GM10266 (cell line): ENCODE measurements at regions not wholly inside any gene's neighbourhood (a gene's known extent, or its start where the extent isn't known, plus 50 kb on each side); places are given as distances from the start of the nearest gene placed in this dataset.
A peak's percentile ranks its signal among the peaks of the same experiment; 100 is the strongest.

Experiments
- DNase-seq: peaks from one replicate; pipeline ENCODE4 v3.0.0; 2012; ENCODE audit errors: extremely low spot score
- TF ChIP-seq, protein P1 (sequence below): IDR thresholded peaks from 2 replicates; pipeline ENCODE4 v1.5.1; 2012; ENCODE audit warnings: mild to moderate bottlenecking, low read depth; ENCODE audit not compliant: control insufficient read depth, insufficient read depth; ENCODE audit errors: missing control alignments

DNA sequence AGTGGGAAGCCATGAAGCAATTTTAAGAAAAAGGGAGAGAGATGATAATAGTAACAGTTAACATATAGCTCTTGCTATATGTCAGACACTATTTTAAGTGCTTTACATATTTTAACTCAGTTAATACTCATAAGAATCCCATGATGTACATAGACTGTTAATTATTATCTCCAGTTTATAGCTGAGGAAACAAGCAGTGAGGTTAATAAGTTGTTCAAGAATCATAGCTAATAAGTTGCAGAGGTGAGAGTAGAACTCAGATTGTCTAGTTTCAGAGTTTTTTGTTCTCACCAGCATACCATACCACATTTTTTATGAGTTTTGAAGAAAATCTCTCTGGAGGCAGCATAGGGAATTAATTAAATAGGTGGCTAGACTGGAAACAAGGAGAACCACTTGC lies 144.6 kb upstream of the MMS22L start:
- DNase-seq, result no peak
- TF ChIP-seq, protein P1, sequence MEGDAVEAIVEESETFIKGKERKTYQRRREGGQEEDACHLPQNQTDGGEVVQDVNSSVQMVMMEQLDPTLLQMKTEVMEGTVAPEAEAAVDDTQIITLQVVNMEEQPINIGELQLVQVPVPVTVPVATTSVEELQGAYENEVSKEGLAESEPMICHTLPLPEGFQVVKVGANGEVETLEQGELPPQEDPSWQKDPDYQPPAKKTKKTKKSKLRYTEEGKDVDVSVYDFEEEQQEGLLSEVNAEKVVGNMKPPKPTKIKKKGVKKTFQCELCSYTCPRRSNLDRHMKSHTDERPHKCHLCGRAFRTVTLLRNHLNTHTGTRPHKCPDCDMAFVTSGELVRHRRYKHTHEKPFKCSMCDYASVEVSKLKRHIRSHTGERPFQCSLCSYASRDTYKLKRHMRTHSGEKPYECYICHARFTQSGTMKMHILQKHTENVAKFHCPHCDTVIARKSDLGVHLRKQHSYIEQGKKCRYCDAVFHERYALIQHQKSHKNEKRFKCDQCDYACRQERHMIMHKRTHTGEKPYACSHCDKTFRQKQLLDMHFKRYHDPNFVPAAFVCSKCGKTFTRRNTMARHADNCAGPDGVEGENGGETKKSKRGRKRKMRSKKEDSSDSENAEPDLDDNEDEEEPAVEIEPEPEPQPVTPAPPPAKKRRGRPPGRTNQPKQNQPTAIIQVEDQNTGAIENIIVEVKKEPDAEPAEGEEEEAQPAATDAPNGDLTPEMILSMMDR, result no peak

DNA sequence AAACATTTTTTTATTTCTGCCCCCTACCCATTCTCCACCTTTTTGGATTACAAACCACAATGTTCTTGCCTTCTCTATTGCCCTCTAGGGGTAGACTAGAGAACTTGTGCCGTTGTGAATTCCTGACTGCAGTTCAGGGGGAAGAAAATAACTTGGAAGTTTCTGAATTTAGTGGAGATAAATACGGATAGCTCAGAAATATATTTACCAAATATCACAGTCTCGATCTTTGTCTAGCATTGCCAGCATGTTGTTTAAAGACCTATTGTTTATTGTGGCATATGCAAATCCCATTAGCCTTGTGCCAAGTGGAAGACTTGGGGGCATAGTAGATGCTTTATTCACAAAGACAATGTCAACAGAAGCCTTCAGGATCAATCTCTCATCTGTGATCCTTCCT lies 154.1 kb upstream of the MMS22L start:
- DNase-seq, result peak; percentile 4
- TF ChIP-seq, protein P1, result peak; percentile 25

DNA sequence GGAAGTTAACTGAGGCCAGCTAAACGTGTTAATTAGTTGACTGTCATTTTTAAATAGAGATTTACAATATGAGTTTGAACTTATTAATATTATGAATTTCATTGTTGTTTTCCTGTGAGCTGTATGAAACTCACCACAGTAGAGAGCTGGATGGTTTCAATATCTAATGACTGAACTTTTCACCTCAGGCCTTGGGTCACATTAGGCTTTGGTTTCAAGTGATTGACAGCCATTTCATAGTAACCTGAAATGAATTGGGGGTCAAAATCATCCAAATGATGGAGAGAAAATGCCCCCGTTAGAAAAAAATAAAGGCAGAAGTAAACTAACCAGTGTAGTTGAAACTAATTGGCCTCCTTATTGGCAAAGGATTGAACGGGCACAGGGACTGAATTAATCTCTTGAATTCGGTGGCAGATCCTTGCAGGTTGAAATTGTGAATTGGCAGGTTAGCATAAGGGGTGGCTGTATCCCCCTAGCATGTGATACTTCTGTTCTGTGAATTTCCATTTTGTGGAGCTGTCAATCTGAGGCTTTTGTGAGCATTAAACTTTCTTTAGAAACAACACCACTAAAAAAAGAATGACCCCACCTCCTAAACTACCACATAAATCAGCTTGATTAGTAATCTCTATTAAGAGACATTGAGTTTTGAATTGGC lies 155.1 kb upstream of the MMS22L start:
- TF ChIP-seq, protein P1, result no peak
- DNase-seq, result no peak

DNA sequence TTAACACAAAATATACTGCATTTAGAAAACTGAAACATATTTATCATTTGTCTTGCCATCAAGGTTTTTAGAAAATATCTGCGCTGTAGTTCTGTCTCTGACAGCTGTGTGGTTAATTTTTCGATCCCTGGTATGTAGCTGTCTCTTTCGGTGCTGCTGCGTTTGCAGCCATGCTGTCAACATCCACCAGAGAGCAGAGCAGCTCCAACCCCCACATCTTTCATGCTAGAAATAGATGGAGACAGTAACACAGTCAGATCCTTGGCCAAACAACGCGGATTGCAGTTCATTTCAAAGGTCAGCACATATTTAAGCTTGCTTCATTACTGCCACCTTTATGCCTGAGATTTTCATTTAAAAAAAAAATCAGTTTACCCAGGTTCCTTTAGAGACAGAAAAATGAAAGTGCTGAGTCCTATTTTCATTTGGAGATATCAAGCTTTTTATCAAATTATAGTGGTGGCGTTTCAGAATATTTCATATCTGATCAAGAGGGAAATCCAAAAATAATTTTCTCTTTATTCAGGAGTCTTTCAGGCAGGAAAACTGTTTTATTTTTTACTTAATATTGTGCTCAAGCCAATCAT lies 157.7 kb upstream of the MMS22L start:
- DNase-seq, result no peak
- TF ChIP-seq, protein P1, result peak; percentile 36

DNA sequence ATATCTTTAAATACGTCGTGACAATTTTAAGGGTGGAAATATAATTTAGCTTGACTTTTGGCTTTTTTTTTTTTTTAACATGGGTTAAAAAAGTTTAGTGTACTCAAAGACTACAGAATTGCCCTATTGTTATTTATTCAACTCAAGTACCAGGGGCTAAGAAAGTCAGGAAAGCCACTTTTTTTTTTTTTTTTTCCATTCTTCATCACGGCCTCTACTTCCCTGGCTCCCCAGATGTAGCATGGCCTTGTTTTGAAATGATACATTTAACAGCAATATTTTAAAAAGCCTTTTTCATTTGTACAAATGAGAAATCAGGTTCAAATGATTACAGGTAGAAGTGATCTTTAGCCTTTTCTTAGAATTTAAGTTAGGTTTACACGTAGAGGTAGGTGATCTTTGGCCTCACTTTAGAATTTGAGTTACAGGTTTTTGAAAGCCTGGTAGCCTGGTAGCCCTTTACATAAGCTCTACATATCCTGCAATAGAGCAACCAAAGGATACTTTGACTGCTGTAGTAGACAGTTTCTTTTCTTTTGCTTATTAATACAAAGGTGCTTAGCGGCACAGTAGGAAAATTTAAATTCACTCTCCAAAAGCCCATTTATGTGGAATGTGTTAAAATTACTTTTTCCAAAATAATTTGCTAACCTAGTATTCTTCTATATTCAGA lies 160.5 kb upstream of the MMS22L start:
- DNase-seq, result no peak

DNA sequence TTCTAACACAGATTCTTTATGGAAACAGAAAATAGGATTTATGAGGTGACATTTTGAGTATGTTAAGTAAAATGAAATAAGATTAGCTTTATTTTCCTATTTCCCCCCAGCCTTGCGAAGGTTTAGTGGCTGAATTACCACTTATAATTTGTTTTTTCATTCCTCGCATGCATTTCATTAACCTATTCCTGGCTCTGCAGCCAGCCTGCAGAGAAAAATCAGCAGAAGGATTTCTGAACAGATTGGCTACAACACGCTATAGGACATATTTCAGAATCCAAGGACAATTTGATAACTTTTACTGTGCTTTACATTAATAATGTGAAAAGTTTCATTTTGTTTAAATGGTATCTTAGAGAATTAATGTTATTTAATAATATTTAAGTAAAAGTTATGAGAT lies 162.4 kb upstream of the MMS22L start:
- TF ChIP-seq, protein P1, result no peak

More for the DNA sequence above, 160.5 kb upstream of the MMS22L start:
- TF ChIP-seq, protein P1, result no peak

DNA sequence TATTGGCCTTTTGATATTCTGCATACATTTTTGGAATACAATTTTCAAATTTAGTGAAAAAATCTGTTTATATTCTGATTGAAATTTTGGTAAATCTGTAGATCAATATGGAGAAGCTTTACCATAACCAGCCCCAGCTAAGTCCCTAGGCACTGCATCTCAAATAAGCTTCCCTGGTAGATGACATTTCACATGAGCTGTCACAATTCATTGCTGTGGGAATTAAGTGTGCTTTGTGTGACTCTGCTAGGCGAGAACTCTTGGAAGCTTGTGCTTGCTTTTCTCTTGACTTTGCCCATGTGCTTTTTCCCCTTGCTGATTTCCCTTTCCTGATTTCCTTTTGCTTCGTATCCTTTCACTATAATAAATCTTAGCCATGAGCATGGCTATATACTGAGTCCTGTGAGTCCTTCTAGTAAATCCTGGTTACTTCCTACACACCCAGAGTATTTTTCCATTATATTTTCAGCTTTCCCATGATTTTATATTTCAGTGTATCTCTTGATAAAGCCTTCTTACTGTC lies 166.5 kb upstream of the MMS22L start:
- DNase-seq, result no peak
- TF ChIP-seq, protein P1, result no peak

More for the DNA sequence above, 162.4 kb upstream of the MMS22L start:
- DNase-seq, result no peak
